AG04449 (cell line): ENCODE measurements at regions not wholly inside any gene's neighbourhood (a gene's known extent, or its start where the extent isn't known, plus 50 kb on each side); places are given as distances from the start of the nearest gene placed in this dataset.
A peak's percentile ranks its signal among the peaks of the same experiment; 100 is the strongest.

Experiments used
- CTCF ChIA-PET: fragments of 350-600 bp; formaldehyde crosslinking; extraction: SDS; loops from one replicate; lab custom pipeline; 2021; ENCODE audit warnings: antibody characterized with exemption; lab: Yijun Ruan, JAX
- POLR2A ChIA-PET: fragments of 400-600, 350-600 bp; formaldehyde crosslinking; extraction: SDS; loops from one replicate; lab custom pipeline; 2020; ENCODE audit warnings: antibody characterized with exemption, inconsistent platforms; lab: Yijun Ruan, JAX
- DNase-seq: peaks from one replicate; pipeline ENCODE4 v3.0.0-alpha.2; 2010; ENCODE audit warnings: low read depth, low spot score
- H3K4me3 ChIP-seq: 2 replicates; pipeline ENCODE4 v1.5.1; 2011; ENCODE audit warnings: low read depth, mild to moderate bottlenecking, control low read depth, low read length
- TF ChIP-seq, protein P1 (sequence below): IDR thresholded peaks from one replicate; pipeline ENCODE4 v1.5.1; 2011; ENCODE audit warnings: mild to moderate bottlenecking, moderate library complexity, low read length, control low read depth, inconsistent platforms; ENCODE audit not compliant: insufficient read depth; ENCODE audit errors: missing control alignments

DNA sequence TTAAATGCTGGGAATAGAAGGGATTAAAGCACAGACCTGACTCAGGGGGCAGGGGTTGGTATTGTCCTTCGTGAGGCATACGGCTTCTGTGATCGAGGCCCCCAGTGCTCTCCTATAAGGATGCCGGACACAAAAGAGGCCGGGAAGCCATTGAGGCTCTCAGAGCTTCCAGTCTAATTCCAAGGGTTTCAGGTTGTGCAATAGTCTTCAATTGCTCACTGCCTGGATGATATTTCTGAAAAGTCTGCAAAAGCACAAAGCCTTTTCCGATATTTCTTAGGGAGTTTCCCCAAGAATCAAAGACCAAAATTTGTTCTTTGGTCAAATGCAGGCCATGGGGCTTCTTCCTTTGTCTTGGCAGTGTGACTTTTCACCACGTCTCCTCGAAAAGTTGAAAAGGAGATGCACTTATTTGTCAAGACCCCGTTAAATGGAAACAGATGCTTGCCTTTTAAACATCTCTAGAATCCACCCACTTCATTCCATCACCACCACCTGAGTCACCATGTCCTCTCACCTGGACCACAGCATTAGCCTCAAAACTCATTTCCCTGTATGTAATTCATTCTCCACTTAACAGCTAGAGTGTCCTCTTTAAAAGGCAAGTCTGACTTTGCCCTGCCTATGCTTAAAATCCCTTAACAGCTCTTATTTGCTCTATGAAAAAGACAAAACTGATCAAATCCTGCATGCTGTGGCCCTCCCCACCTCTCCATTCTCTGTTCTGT is 134.8 kb upstream of the NAMPT start:
- no peak for DNase-seq
- ChIA-PET CTCF (interaction anchor here (1.0 to 1.5 kb wide), 3 partner anchors 243 to 252 kb away, joined by 3 to 5 read pairs (median 4); no protein-coding TSS in a partner anchor), POLR2A (no interaction called here)
- no peak overlapping the region for H3K4me3 ChIP-seq
- TF ChIP-seq, protein P1, sequence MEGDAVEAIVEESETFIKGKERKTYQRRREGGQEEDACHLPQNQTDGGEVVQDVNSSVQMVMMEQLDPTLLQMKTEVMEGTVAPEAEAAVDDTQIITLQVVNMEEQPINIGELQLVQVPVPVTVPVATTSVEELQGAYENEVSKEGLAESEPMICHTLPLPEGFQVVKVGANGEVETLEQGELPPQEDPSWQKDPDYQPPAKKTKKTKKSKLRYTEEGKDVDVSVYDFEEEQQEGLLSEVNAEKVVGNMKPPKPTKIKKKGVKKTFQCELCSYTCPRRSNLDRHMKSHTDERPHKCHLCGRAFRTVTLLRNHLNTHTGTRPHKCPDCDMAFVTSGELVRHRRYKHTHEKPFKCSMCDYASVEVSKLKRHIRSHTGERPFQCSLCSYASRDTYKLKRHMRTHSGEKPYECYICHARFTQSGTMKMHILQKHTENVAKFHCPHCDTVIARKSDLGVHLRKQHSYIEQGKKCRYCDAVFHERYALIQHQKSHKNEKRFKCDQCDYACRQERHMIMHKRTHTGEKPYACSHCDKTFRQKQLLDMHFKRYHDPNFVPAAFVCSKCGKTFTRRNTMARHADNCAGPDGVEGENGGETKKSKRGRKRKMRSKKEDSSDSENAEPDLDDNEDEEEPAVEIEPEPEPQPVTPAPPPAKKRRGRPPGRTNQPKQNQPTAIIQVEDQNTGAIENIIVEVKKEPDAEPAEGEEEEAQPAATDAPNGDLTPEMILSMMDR, result no peak

DNA sequence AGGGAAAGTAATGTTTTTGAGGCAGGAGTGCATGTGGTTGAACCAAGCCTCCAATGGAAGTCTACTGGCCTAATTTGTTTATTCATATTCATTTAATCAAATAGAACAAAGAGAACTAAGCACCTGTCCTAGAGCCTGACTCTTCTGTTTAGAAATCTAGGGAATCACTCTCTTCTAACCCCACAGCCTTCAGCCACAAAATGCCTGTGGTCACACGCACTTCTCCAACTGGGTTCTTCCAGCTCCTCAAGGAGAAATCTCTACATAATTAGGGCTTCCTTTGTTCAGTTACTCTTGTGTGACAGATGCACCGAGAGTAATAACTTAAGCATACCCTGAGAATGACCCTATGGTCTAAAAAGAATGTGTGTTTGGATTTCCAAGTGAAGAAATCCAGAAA is 133.7 kb upstream of the NAMPT start:
- TF ChIP-seq, protein P1, result no peak
- ChIA-PET CTCF (interaction anchor here (1.5 kb wide), 1 partner anchor 243 kb away, joined by 4 read pairs; no protein-coding TSS in a partner anchor), POLR2A (no interaction called here)
- DNase-seq, result peak; percentile 9
- H3K4me3 ChIP-seq, result no peak overlapping the region

DNA sequence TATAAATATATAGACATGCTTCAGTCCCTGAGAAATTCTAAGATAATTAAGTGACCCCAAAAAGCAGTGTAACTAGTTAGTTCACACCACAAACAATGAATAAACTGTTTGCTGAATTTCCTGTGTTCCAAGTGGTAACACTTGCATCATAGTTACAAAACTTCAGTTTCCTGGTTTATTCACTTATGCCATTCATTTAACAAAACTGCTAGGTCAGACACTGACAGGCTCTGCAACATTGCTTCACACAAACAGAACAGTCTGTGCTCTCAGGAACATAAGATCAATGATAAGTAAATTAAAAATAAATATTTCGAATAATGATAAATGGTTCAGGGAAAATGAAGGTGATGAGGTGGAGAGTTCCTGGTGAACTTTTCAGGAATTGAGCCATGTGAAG is 133.3 kb upstream of the NAMPT start:
- no peak for DNase-seq
- TF ChIP-seq, protein P1, result no peak
- no peak overlapping the region for H3K4me3 ChIP-seq
- CTCF ChIA-PET, result no interaction called here
- POLR2A ChIA-PET, result no interaction called here

DNA sequence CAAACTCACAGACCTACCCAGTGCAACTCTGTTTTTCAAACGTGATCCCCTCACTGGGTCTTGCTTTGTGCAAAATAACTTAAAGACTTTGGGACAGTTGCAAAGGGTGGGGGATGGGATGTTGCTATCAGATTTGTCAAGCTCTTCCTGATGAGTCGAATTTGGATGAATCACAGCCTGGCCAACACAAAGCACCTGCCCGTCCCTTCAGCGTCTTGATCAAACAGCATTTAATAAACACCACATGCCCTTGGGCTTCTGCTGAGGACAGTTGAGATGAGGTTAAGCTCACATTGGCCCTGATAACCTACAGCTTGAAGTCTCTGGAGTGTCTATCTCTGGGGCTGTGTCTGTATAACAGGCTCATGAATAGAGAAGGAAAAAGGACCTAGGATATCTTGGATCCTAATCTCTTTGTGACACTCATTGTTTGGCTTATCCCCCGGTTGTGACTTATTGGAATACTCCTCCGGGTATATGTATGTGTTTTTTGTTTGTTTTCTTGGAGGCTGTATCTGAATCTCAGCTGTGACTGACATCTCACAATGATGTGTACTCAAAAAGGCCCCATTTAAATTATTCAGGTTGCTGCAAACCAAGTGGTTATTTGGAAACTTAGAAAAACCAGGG is 132.6 kb upstream of the NAMPT start:
- no peak for DNase-seq
- TF ChIP-seq, protein P1, result no peak
- H3K4me3 ChIP-seq, result no peak overlapping the region
- CTCF ChIA-PET, result no interaction called here
- POLR2A ChIA-PET, result no interaction called here

DNA sequence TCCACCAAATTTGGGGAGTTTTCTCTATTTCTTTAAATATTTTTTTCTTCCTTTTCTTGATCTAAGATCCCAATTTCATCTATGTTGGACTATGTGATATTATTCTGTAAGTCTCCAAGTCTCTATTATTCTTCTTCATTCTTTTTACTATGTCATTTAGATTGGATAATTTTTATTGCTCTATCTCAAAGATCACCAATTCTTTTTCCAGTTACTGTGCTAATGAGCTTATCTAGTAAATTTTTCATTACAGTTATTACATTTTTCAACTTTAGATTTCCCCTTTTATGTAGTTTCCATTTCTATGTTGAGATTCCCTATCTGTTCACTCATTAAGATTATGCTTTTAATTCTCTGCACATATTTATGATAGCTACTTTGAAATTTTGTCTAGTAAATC is 131.6 kb upstream of the NAMPT start:
- POLR2A ChIA-PET, result no interaction called here
- H3K4me3 ChIP-seq, result no peak overlapping the region
- TF ChIP-seq, protein P1, result no peak
- CTCF ChIA-PET, result no interaction called here
- DNase-seq, result no peak

DNA sequence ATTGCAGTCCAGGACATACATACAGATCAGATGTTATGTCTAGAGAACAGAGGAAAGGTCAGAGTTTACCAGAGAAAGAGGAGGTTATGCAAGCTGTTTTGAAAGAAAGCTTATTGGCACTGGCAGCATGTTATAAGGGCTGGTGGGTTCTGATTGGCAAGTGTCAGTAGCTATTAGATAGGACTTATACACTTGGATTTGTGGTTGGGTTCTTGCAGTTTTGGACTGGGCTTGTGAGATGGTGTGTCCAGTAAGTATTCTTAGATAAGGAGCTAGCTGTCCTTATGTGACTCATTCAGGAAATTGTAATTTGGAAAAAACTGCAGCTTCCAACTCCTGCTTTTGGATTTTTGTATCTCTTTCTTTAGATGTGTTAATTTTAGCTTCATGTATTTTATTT is 130.7 kb upstream of the NAMPT start:
- DNase-seq, result no peak
- CTCF ChIA-PET, result interaction anchor here (0.6 to 0.9 kb wide), 2 partner anchors 47 to 320 kb away, joined by 3 read pairs; no protein-coding TSS in a partner anchor
- H3K4me3 ChIP-seq, result no peak overlapping the region
- TF ChIP-seq, protein P1, result no peak
- POLR2A ChIA-PET, result no interaction called here
